A204.1 (cell line): ENCODE measurements at regions not wholly inside any gene's neighbourhood (a gene's known extent, or its start where the extent isn't known, plus 50 kb on each side); places are given as distances from the start of the nearest gene placed in this dataset.
"Not testable (repeated sequence)": the region's sequence is repeated elsewhere in the genome, so short reads cannot be mapped to it uniquely, and the experiment has no call there.

Source experiments
- FAIRE-seq: peaks from 2 replicates; lab custom pipeline; 2012; peaks lifted over from hg19 to GRCh38; lab: Jason Lieb, UNC

GRCh38 chr3:176321532-176321931, 875.8 kb downstream of the TBL1XR1 start:
- FAIRE-seq: not testable (repeated sequence)

- no peak for FAIRE-seq
Observed at GRCh38 chr3:176321099-176321498, 876.2 kb downstream of the TBL1XR1 start.

GRCh38 chr3:176313426-176313825, 883.9 kb downstream of the TBL1XR1 start:
- no peak for FAIRE-seq

GRCh38 chr3:176310641-176311040, 886.6 kb downstream of the TBL1XR1 start:
- no peak for FAIRE-seq

- FAIRE-seq: no peak
Observed at GRCh38 chr3:176302271-176302670, 895.0 kb downstream of the TBL1XR1 start.

GRCh38 chr3:176296066-176296597, 901.1 kb downstream of the TBL1XR1 start:
- FAIRE-seq: no peak

- no peak for FAIRE-seq
Observed at GRCh38 chr3:176293276-176293675, 904.0 kb downstream of the TBL1XR1 start.

- FAIRE-seq: no peak
Observed at GRCh38 chr3:176286476-176287085, 910.7 kb downstream of the TBL1XR1 start.

GRCh38 chr3:176275538-176275937, 921.7 kb downstream of the TBL1XR1 start:
- FAIRE-seq: no peak

- no peak for FAIRE-seq
Observed at GRCh38 chr3:176275113-176275512, 922.2 kb downstream of the TBL1XR1 start.

GRCh38 chr3:176274161-176274560, 923.1 kb downstream of the TBL1XR1 start:
- FAIRE-seq: no peak

GRCh38 chr3:176262071-176262470, 935.2 kb downstream of the TBL1XR1 start:
- no peak for FAIRE-seq

GRCh38 chr3:176247191-176247590, 950.1 kb downstream of the TBL1XR1 start:
- no peak for FAIRE-seq

- FAIRE-seq: no peak
Observed at GRCh38 chr3:176219970-176220369, 977.3 kb downstream of the TBL1XR1 start.

GRCh38 chr3:176214758-176215157, 982.5 kb downstream of the TBL1XR1 start:
- FAIRE-seq: no peak

- FAIRE-seq: not testable (repeated sequence)
Observed at GRCh38 chr3:176213314-176213713, 984.0 kb downstream of the TBL1XR1 start.

GRCh38 chr3:176208915-176209314, 988.4 kb downstream of the TBL1XR1 start:
- FAIRE-seq: no peak

- no peak for FAIRE-seq
Observed at GRCh38 chr3:176208283-176208682, 989.0 kb downstream of the TBL1XR1 start.

GRCh38 chr3:176206809-176207208, 990.5 kb downstream of the TBL1XR1 start:
- FAIRE-seq: no peak

GRCh38 chr3:176202652-176203051, 994.6 kb downstream of the TBL1XR1 start:
- FAIRE-seq: no peak

- FAIRE-seq: no peak
Observed at GRCh38 chr3:176193032-176193730, 1004.1 kb downstream of the TBL1XR1 start.

- FAIRE-seq: no peak
Observed at GRCh38 chr3:176190755-176191154, 1006.5 kb downstream of the TBL1XR1 start.

GRCh38 chr3:176183181-176183580, 1014.1 kb downstream of the TBL1XR1 start:
- peak; percentile 70 for FAIRE-seq

GRCh38 chr3:176174060-176174459, 1023.2 kb downstream of the TBL1XR1 start:
- FAIRE-seq: no peak
